GM12892 (cell line): ENCODE measurements at regions not wholly inside any gene's neighbourhood (a gene's known extent, or its start where the extent isn't known, plus 50 kb on each side); places are given as distances from the start of the nearest gene placed in this dataset.

Experiments
- POLR2A ChIP-seq: IDR thresholded peaks from 2 replicates; pipeline ENCODE4 v1.6.1; 2011; ENCODE audit warnings: low read depth, low read length, control low read depth
- POLR2AphosphoS5 ChIP-seq: IDR thresholded peaks from 2 replicates; pipeline ENCODE4 v1.6.1; 2011; ENCODE audit warnings: low read depth, low read length, control low read depth
- TAF1 ChIP-seq: IDR thresholded peaks from 2 replicates; pipeline ENCODE4 v1.6.1; 2011; ENCODE audit warnings: low read depth, mild to moderate bottlenecking, control low read depth, low read length, borderline replicate concordance

- TF ChIP-seq TAF1 (no peak), POLR2A (no peak), POLR2AphosphoS5 (no peak)
Measured at GRCh38 chr10:129169115-129169514, 297.9 kb upstream of the MGMT start.
